GM18520 (cell line): ENCODE measurements at regions not wholly inside any gene's neighbourhood (a gene's known extent, or its start where the extent isn't known, plus 50 kb on each side); places are given as distances from the start of the nearest gene placed in this dataset.
"Not testable (repeated sequence)": the region's sequence is repeated elsewhere in the genome, so short reads cannot be mapped to it uniquely, and the experiment has no call there.

Source experiments
- ATAC-seq: cut with Tn5 transposase; IDR thresholded peaks from one replicate; pipeline ENCODE4 v1.9.1; 2021; ENCODE audit not compliant: unreplicated experiment

- ATAC-seq, result not testable (repeated sequence)
Observed at GRCh38 chr6:158886346-158886977, 67.3 kb upstream of the EZR start.

- not testable (repeated sequence) for ATAC-seq
Observed at GRCh38 chr6:158881884-158882283, 62.7 kb upstream of the EZR start.

- ATAC-seq, result not testable (repeated sequence)
Observed at GRCh38 chr6:158881276-158881675, 62.1 kb upstream of the EZR start.

GRCh38 chr6:158879180-158879579, 60.0 kb upstream of the EZR start:
- ATAC-seq, result no peak

GRCh38 chr6:158877716-158878115, 58.5 kb upstream of the EZR start:
- ATAC-seq, result no peak

- ATAC-seq, result no peak
Observed at GRCh38 chr6:158876886-158877285, 57.7 kb upstream of the EZR start.

GRCh38 chr6:158870649-158870957, 51.4 kb upstream of the EZR start:
- ATAC-seq, result no peak

GRCh38 chr6:158869826-158870648, 50.9 kb upstream of the EZR start:
- ATAC-seq, result peak; percentile 95

GRCh38 chr6:158868890-158869825, 50.0 kb upstream of the EZR start:
- no peak for ATAC-seq
